ENCODE measurements at regions not wholly inside any gene's neighbourhood (a gene's known extent, or its start where the extent isn't known, plus 50 kb on each side); places are given as distances from the start of the nearest gene placed in this dataset.

GRCh38 chr7:156515911-156516790, 124.4 kb upstream of the RNF32 start (continued):
- peak; percentile 82 for TF ChIP-seq ZNF609 (CRISPR knock-in tag; IDR thresholded peaks at IDR 0.05; ENCODE audit: borderline replicate concordance)
- TF ChIP-seq CSRNP2 (CRISPR knock-in tag; conservative IDR thresholded peaks at IDR 0.05; ENCODE audit: low read depth) = no peak
- peak; percentile 43; the same call in 1 of the 2 replicates for TF ChIP-seq AHDC1 (CRISPR knock-in tag; IDR thresholded peaks at IDR 0.05; ENCODE audit: borderline replicate concordance)
- no peak for TF ChIP-seq CC2D1A (CRISPR knock-in tag; IDR thresholded peaks at IDR 0.05)
- peak; percentile 70; the same call in 1 of the 2 replicates for TF ChIP-seq DRAP1 (CRISPR knock-in tag; IDR thresholded peaks at IDR 0.05)
- no peak for TF ChIP-seq MXD1 (CRISPR knock-in tag; IDR thresholded peaks at IDR 0.05)
- no peak for TF ChIP-seq ZKSCAN1 (IDR thresholded peaks at IDR 0.05; ENCODE audit: low read length)
- TF ChIP-seq ZFYVE20 (CRISPR knock-in tag; IDR thresholded peaks at IDR 0.05; ENCODE audit: borderline replicate concordance, low read depth) = no peak
- no peak for TF ChIP-seq SUZ12 (IDR thresholded peaks at IDR 0.05; ENCODE audit: low read depth, low read length)
- TF ChIP-seq JDP2 (CRISPR knock-in tag; IDR thresholded peaks at IDR 0.05; ENCODE audit: borderline replicate concordance) = no peak; the same call in 1 of the 2 replicates
- TF ChIP-seq ADNP (CRISPR knock-in tag; IDR thresholded peaks at IDR 0.05) = no peak
- no peak for TF ChIP-seq RORA (CRISPR knock-in tag; IDR thresholded peaks at IDR 0.05)
- no peak for TF ChIP-seq NFKBIZ (CRISPR knock-in tag; IDR thresholded peaks at IDR 0.05)
- TF ChIP-seq TFDP1 (CRISPR knock-in tag; IDR thresholded peaks at IDR 0.05; ENCODE audit: borderline replicate concordance) = no peak

Data from HepG2 (cell line).